Muscle of back (tissue), 3 donors: ENCODE measurements at regions not wholly inside any gene's neighbourhood (a gene's known extent, or its start where the extent isn't known, plus 50 kb on each side); places are given as distances from the start of the nearest gene placed in this dataset.
"Not testable (repeated sequence)": the region's sequence is repeated elsewhere in the genome, so short reads cannot be mapped to it uniquely, and the experiment has no call there.

ENCODE experiments used
- DNase-seq, 3 donors: peaks; one replicate each; pipeline versions ENCODE4 v3.0.0 to v3.0.0-alpha.2; 2013

DNA sequence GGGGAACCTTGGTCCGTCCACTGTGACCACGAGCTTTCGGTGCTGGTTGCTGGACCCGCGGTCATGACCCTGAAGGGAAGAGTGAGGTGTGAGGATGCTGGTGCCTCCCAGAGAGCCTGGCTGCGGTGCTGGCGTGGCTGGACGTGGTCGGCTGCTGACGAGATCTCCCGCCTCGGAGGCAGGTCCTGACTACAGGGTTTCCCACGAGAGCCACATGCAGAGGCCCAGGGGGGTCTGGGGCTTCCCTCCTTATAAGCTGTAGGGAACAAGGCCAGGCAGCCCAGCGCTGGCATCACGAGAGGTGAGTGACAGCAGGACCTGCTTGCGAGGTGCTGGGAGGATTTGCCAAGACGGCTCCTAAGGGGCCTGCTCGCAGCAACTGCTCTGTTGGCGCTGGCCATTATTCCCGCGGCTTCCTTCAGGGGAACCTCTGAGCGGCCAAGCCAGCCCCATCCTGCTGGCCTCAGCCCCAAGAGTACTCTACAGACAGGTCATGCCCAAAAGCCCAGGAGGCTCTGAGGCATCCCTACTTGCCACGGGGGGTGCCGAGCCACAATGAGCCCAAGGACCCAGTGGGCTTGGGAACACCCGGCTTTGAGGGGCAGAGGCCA is 134.8 kb downstream of the FOXL1 start:
- DNase-seq, result no peak

DNA sequence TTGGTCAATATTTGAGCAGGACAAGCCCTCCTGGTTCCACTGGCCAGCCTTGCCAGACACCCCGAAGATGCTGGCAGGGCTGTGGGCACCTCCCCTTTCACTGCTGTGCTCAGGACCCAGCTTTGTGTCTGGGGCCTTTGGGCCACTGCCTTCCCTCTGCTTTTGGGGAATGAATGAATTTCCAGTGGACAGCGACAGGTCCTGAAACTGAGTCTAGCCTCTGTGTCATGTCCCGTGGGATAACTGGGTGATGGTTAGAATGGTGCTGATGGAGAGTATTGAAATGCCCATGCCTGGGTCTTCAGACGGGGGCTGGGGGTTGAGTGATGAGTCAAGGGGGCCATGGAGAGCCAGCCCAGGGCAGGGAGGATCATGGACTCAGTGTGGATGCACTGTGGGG is 135.8 kb downstream of the FOXL1 start:
- DNase-seq, result no peak

DNA sequence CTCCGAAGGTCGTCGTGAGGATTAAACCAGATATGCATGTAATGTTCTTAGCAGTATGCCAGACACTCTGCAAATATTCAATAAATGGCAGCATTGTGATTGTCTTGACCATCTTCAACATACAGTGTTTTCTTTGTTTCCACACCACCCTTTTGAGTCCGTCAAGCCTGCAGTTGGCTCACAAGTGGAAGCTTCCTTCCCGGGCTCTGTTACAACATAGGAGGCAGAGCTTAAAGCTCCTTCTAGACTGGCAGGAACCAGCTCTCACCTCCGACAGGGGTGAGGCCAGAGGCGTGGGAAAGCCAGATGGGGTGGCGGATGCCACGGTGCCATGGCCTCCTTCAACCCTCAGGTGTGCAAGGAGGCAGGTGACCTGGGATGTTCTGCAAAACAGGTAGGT is 138.3 kb downstream of the FOXL1 start:
- DNase-seq, result no peak

DNA sequence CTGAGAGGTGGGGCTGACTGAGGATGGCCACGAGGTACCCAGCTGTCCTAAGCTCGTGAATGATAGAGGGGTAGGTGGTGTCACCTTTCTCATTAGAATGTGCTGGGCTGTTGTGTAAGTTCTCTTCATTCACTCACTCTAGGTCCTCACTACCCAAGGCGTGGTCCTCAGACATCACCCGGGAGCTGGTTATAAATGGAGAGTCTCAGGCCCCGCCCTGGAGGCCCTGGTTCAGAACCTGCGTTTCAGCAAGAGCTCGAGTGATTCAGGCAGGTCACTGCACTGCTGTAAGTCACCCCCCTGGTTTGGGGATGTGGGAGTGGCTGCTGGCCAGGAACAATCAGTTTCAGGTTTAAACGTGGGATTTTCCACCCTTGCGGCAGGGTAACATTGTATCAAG is 139.8 kb downstream of the FOXL1 start:
- no peak for DNase-seq

DNA sequence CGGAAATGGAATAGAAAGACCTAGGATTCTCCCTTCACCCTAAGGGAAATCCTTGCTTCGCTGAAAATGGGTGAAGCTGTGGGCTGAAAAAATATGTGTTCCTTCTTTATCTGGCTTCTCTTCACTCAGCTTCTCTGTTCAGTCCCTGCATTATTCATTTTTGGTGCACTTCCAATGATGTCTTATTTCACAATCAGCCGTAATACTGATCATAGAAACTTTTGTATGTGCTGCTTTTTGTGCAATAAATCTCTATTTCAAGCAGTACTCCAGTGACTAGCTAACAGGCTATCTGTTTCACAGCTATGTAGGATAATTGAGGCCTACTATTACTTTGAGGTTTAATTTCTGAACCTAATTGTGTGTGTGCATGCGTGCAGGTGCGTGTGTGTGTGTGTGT is 144.6 kb downstream of the FOXL1 start:
- peak in 1 of 3 donors; percentile 34 for DNase-seq

DNA sequence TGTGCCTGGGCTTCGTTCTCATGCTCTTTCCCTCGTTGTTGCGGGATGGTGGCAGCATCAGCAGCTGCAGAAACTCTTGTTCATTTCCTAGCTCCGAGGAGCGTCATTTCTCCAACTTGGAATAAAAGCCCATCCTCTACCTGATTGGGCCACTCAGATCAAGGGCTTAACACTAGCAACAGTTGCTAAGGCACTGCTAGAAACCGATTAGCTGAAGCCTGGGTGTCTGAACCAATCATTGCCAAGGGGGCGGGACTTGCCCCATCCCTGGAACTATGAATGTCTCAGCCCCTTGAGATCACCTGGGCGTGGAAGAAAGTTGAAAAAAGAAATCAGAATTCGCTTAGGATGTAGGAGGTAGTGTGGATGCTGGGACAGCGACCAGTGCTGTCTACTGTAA is 145.3 kb downstream of the FOXL1 start:
- no peak for DNase-seq

DNA sequence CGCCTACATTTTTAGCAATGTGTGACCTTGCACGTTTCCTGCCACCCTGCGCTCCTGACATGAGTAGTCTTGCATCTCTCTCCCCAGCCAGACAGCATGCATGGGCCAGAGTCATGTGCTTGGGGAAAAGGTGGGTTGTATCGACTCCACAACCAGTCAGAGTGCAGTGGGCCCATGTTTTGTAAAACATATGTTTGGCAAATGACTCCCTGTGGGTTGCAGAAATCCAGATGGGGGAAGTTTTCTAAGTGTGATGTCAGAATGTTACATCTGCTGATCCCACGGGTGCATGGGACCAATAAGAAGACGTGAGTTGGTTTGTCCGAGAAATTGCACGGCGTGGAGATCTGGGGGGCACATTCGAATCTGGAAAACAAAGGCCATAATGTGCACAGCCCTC is 147.1 kb downstream of the FOXL1 start:
- peak in 1 of 3 donors; percentile 22 for DNase-seq

DNA sequence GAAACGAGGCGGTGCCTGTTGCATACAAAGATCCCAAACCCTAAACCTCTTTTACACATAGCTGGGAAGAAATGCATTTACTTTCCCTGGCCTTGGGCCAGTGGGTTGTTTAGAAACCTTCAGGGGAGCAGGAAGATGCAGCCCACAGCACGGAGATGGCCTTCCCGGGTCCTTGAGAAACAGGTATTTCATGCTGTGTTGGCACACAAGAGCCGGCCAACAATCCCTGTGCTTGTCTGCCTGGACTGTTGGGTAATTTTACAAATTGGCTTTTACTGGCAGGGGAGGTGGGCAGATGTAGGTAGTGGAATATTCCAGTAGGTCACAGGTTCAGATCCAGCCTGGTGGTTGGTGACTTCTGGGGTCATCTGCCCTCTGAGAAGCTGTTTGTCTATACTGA is 148.0 kb downstream of the FOXL1 start:
- no peak for DNase-seq

DNA sequence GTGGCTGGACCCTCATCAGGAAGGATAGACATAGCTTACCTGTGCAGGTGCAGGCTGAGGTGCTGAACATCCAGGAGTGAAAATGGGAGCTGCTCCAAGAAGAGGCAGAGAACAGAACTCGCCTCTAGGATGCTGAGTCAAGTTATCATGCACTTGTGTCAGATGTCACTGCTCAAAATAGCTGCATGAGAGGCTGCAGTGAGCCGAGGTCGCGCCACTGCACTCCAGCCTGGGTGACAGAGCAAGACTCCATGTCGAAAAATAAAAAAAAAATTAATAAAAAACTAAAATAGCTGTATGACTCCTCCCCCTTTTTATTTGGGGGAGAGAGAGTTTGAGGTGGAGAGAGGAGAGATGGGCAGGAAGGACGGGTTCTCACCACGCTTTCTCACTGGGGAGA is 148.8 kb downstream of the FOXL1 start:
- no peak for DNase-seq

DNA sequence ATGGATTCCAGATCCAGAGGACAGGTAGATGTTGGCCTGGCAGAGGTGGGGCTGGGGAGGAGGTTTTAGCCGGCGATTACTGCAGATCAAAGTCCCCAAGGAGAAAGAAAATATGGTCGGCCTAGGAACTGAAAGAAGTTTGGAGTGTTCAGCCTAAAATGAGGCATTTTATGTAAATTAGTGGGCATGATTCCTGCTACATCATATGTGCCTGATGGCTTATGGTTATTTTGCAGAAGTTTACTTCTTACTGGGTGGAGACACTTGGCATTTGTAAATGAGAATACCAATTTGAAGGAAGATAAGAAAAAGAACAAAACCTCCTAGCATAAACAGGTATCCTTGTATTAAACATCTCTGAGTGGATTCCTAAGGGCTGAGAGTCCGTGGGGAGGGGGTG is 149.3 kb downstream of the FOXL1 start:
- no peak for DNase-seq

DNA sequence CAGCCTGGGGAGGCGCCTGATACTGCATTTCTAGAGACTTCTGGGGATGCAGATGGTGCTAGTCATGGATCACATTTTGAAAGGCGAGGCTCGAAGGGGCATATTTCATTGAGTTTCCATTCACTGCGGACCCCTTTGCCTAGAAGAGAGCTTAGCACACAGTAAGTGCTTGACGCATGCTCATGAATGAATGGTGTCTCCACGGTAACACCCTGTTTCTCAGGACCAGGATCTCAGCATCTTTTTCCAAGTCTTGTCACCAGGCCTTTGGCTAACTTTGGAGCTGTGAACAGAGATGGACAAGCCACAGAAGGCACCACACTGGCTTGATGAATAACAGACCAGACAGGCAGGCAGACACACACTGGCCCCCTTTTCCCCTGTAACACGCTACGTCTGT is 151.3 kb downstream of the FOXL1 start:
- no peak for DNase-seq

DNA sequence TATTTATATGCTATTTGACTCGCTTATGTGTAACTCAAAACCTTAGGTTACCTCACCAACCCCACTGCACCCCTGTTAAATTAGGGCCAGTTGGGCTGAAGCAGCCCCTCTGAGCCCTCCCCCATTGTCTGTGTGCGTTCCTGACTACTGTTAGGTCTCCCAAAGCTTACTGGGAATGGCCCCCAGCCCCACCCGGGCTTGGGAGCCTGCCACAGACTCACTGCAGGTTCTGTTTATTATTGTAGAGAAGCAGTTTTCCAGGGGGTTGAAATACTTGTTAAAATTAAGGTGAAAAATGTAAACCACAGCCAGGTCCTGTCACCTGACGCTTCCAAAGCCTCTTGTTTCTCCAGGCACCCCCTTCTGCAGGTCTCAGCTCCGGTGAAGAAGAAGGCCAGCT is 151.7 kb downstream of the FOXL1 start:
- DNase-seq, result no peak

DNA sequence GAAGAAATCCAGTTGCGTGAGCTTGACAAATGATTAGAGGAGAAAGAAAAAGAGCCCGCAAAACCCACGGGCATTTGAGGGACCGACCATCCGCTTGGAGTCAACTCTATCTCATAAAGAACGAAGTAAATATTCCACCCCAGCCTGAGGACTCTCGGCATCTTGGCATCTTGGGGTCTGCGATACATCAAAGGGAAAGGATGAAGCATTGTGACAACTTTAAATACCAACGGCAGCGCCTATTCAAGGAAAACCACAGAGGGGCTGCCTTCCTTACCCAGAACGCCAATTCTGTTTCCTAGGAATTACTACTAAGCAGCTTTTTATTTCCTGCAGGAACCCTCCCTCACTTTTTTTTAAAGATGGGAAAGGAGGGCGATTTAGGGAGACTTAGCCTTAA is 152.2 kb downstream of the FOXL1 start:
- DNase-seq, result no peak

DNA sequence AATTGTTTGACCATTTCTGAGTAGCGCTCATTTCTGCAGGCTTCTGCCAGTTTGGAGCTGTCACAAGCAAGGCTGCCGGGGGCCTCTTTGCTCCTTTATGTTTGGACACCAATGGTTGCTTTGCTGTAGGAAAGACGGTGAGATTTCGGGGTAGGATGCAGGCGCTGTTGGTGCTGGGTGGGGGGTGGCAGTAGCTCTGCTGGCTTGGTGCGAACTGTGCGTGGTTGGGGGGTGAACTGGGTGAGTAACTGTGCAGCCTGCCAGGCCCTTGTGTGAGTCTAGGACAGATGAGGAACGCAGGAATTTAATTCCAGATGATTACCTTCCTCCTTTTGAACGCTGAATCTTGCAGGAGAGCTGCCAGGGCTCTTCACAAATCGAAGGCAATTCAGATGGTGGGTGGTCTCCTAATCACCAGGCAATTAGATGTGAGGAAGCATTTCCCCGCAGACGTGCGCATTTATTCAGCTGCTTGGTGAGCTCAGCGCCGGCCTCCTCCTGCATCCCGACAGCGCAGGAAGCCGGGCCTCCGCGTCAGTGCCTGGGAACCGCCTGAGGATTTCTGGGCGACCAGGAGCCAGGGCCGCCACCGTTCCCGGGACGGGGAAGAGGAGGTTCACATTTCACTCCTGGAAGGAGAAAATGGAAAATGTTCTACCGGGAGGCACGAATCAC is 154.4 kb downstream of the FOXL1 start:
- peak in 2 of 3 donors; percentile 36 to 55 for DNase-seq

DNA sequence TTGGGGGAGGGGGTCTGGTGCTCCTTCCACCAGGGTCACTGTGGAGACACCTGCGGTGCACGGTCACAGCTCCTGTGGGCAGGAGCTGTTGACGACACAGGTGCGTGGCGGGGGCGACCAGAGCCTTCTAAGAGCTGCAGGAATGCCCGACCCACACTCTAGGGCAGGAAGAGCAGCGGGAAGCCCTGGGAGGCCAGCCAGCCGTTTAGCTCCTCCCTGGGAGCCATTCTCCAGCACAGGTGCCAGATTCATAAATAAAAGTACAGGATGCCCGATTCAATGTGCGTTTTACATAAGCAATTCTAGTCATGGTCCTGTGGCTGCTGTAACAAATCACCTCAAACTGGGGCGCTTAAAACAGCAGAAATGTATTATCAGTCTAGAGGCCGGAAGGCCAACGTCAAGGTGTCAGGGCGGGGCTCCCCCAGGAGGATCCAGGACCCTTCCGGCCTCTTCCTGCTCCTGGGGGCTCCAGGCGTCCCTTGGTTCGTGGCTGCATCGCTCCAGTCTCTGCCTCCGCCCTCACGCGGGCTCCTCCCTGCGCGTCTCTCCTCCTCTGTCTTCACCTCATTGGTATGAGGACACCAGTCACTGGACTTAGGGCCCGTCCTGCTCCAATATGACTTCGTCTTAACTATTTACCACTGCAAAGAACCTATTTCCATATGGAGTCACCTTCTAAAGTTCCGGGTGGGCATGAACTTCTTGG is 155.4 kb downstream of the FOXL1 start:
- no peak for DNase-seq

DNA sequence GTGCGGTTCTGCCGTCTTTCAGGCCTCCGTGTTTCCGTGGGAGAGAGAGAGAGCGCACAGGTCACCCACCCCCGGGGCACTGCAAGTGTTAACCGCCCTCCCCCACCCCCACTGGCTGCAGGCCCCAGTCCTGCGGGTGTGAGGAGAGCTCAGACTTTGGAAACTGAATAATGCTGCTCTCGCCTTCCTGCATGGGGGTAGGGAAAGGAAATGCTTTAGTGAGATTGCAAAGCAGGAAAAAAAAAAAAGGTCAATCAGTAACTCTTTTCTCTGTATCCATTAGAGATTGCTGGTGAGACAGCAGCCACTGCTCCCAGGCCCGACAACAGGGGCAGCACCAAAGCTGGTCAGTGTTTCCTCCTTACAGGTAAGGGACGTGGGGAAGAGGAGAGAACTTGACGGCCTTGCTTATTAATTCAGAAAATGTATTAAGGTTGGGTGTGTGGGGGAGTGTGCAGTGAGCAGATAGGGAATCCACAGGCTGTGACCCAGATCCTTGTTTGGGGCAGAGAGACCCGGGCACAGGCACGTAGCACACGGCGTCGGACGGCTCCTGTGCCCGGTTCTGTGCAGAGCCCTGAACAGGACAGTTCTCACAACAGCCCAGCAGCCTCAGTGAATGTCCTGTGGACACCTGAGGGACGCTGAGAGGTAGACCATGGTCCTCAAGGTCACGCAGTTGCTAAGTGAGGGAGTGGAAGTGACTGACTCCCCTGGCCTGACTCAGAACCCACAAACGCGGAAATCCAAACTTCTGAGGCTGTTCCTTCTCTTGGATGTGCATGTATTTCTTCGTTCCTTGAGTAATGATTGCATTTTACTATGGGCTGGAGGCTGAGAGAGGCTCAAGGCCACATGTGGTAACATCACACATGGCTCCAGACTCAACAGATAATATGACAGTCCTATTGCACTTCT is 156.5 kb downstream of the FOXL1 start:
- no peak for DNase-seq

DNA sequence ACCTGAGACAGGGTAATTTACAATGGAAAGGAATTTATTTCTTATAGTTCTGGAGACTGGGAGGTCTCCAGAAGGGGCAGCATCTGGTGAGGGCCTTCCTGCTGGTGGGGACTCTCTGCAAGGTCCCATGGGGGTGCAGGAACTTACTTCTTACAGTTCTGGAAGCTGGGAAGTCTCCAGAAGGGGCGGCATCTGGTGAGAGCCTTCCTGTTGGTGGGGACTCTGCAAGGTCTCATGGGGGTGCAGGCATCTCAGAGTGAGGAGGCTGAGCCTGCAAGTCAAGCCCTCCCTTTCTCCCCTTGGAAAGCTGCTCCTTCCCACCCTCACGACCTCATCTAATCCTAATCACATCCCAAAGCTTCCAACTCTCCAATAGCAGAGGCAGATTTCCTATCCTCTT is 157.4 kb downstream of the FOXL1 start:
- peak in 1 of 3 donors; percentile 32 for DNase-seq

DNA sequence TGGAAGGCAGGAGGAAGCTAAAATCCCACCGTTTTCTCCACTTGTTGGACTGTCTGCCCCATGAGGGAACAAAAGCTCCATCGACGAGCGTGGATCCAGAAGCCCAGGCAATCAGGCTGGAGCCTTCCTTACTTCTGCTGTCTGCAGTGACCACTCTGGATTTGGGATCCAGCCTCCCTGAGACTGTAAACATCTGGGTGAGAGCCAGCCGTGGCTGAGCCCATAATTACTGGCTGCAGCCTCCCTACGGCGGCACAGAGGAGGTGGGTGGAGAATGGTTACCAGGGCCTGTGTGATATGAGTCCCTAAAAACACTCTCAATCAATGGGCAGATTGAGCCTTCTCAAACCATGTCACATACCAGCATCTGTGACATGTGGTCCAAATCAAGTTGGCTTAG is 158.2 kb downstream of the FOXL1 start:
- no peak for DNase-seq

DNA sequence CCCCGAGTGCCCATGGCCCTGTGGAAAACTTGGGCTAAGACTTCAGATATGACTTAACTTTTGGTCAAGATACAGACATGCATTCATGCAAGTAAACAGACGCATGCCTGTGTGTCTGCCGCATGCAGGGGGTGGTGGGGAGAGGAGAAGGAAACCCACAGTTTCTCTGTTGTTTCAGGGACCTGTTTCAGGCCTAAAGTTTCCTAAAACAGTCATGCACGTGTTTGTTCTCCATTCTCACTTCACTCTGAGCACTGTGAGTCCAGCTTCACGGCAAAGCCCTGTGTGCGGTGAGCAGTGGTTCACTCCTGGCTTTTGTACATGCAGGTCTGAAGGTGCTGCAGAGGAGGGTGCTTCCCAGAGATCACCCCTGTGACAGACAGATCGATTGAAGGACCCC is 158.7 kb downstream of the FOXL1 start:
- no peak for DNase-seq

DNA sequence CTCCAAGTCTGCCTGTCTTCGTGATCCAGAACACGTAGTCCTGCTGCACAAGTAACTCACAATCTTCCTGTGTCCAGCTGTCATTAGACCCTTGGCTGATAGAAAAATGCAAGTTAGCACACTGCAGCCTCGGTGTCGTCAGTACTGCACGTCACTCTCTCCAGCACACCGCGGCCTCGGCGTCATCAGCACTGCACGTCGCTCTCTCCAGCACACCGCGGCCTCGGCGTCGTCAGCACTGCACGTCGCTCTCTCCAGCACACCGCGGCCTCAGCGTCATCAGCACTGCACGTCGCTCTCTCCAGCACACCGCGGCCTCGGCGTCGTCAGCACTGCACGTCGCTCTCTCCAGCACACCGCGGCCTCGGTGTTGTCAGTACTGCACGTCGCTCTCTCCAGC is 160.0 kb downstream of the FOXL1 start:
- DNase-seq, result not testable (repeated sequence)

DNA sequence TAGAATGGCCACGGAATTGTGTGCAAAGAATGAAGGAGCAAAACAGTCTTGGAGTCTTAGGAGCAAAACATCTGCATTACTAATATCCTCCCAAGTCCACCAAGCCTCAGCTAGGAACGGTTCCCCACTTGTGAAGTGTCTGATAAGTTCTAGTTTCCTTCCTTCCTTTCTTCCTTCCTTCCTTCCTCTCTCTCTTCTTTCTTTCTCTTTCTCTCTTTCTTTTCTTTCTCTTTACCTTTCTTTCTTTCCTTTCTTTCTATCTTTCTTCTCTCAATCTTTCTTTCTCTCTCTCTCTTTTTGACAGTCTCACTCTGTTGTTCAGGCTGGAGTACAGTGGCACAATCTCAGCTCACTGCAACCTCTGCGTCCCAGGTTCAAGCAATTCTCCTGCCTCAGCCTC is 160.8 kb downstream of the FOXL1 start:
- no peak for DNase-seq

DNA sequence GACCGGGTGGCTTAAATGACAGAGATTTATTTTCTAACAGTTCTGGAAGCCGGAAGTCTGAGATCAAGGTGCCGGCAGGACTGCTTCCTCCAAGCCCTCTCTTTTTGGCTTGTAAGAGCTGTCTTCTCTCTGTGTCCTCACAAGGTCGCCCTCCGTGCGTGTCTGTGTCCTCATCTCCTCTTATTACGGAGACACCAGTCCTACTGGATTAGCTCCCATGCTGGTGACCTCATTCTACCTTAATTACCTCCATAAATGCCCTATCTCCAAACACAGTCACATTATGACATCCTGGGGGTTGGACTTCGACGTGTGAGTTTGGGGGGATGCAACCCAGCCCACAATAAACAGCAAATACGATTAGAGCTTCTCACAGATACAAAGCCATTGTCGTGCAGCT is 161.5 kb downstream of the FOXL1 start:
- no peak for DNase-seq
